RWPE1 (cell line): ENCODE measurements at regions not wholly inside any gene's neighbourhood (a gene's known extent, or its start where the extent isn't known, plus 50 kb on each side); places are given as distances from the start of the nearest gene placed in this dataset.

Experiments used
- CTCF ChIA-PET: fragments of 350-600 bp; sonication (Branson Sonifier 250); formaldehyde crosslinking; extraction: SDS; loops from one replicate; lab custom pipeline; 2021; lab: Yijun Ruan, JAX
- POLR2A ChIA-PET: fragments of 400-600 bp; formaldehyde crosslinking; extraction: SDS; loops from one replicate; lab custom pipeline; 2020; ENCODE audit warnings: antibody characterized with exemption; ENCODE audit not compliant: low non-redundant PET; lab: Yijun Ruan, JAX
- DNase-seq: peaks from one replicate; pipeline ENCODE4 v3.0.0; 2012; ENCODE audit warnings: low spot score
- H3K27ac ChIP-seq: fragments of 450-650 bp; 2 replicates; pipeline ENCODE4 v1.5.1; 2017
- CTCF ChIP-seq: fragments of 450-650 bp; conservative IDR thresholded peaks from 2 replicates; pipeline ENCODE4 v1.5.1; 2017; ENCODE audit warnings: low read depth, mild to moderate bottlenecking

GRCh38 chr13:107190065-107190464, 622.1 kb upstream of the ARGLU1 start:
- CTCF ChIA-PET, result no interaction called here
- no peak for TF ChIP-seq CTCF
- no peak for DNase-seq
- POLR2A ChIA-PET, result no interaction called here
- no peak overlapping the region for H3K27ac ChIP-seq

DNA sequence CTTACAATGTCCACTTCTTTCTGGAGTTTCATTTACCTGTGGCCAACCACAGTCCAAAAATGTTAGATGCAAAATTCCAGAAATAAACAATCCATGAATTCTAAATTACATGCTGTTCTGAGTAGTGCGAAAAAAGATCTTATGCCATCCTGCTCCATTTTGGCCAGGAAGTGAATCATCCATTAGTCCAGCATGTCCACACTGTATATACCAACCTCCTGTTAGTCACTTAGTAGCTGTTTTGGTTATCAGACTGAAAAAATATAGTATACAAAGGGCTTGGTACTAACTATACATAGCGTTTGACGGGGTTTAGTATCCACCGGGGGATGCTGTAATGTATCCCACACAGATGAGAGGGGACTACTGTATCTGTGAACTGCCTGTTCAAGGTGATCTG, 618.0 kb upstream of the ARGLU1 start:
- POLR2A ChIA-PET, result no interaction called here
- no peak overlapping the region for H3K27ac ChIP-seq
- TF ChIP-seq CTCF, result no peak
- CTCF ChIA-PET, result no interaction called here
- peak; percentile 27 for DNase-seq

DNA sequence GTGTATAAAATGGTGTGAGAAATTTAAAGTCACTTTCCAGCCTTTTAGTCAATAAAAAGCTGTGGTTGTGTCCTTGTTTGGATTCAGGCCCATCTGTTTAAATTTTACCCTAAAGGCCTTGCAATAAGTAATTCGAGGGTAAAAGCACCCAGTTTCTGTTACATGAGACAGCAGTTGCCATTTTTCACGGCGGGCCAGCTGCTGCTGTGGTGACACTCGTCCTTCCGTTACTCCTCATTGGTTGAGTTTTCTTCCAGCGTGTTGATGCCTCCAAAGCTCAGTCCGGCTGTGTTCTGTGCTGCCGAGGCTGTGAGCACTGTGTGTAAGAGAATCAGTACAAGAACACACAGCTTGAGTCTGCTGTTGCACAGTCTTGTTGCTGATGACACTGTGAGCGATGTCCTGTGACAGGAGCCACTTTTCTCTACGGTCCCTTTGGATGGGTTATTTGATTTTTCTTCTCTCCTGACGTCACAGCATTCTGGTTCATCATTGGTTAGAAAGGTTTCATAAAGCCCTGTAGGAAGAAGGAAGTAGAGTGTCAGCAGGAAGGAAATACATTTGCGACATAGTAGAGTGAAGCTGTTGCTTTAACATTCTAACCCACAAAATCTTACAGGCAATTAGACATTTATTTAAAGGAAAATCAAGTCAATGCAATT, 602.5 kb upstream of the ARGLU1 start:
- no peak for TF ChIP-seq CTCF
- no peak overlapping the region for H3K27ac ChIP-seq
- POLR2A ChIA-PET, result no interaction called here
- CTCF ChIA-PET, result no interaction called here
- DNase-seq, result no peak

GRCh38 chr13:107157271-107157670, 589.3 kb upstream of the ARGLU1 start:
- DNase-seq, result no peak
- POLR2A ChIA-PET, result no interaction called here
- CTCF ChIA-PET, result no interaction called here
- no peak for TF ChIP-seq CTCF
- H3K27ac ChIP-seq, result no peak overlapping the region

DNA sequence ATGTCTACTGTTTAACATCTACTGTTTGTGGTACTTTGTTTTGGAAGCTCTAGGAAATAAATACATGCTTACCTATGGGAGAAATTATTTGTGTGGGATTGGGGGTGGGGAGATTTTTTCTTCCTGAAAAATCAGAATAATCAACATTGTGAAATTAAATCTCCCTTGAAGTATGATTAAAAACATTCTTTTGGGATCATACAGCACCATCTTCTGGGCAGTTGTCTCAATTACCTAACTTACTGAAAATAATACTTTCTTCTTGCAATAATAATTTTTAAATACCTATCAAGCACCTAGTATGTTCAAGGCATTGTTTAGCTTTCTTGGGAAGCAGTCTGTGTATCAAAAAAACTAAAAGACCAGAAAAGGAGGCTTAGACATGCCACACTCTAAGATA, 576.5 kb upstream of the ARGLU1 start:
- H3K27ac ChIP-seq, result no peak overlapping the region
- no peak for TF ChIP-seq CTCF
- ChIA-PET CTCF (no interaction called here), POLR2A (no interaction called here)
- no peak for DNase-seq

- no peak for DNase-seq
- H3K27ac ChIP-seq, result no peak overlapping the region
- ChIA-PET POLR2A (no interaction called here), CTCF (no interaction called here)
- TF ChIP-seq CTCF, result no peak
Measured at GRCh38 chr13:107141767-107142166, 573.8 kb upstream of the ARGLU1 start.
